Fibroblast of lung (primary cell): ENCODE measurements at regions not wholly inside any gene's neighbourhood (a gene's known extent, or its start where the extent isn't known, plus 50 kb on each side); places are given as distances from the start of the nearest gene placed in this dataset.

ENCODE experiments used
- DNase-seq, 2 donors: peaks; one replicate each; pipeline versions ENCODE4 v3.0.0 to v3.0.0-alpha.2; 2010; ENCODE audit warnings: low read depth in 2 of 2
- H2AFZ ChIP-seq: 2 replicates; pipeline ENCODE4 v1.5.1; 2012; ENCODE audit warnings: low read length, control low read depth, inconsistent platforms
- H3K27ac ChIP-seq: 2 replicates; pipeline ENCODE4 v1.5.1; 2011; ENCODE audit warnings: low read length, control low read depth; ENCODE audit not compliant: insufficient read depth
- H3K27me3 ChIP-seq: 2 replicates; pipeline ENCODE4 v1.5.1; 2011; ENCODE audit warnings: mild to moderate bottlenecking, low read length; ENCODE audit not compliant: control insufficient read depth, insufficient read depth
- H3K36me3 ChIP-seq: 2 replicates; pipeline ENCODE4 v1.5.1; 2011; ENCODE audit warnings: low read length; ENCODE audit not compliant: control insufficient read depth, insufficient read depth
- H3K4me1 ChIP-seq: 2 replicates; pipeline ENCODE4 v1.5.1; 2011; ENCODE audit warnings: low read length; ENCODE audit not compliant: control insufficient read depth, insufficient read depth; ENCODE audit errors: extremely low read depth
- H3K4me2 ChIP-seq: 2 replicates; pipeline ENCODE4 v1.5.1; 2011; ENCODE audit warnings: low read length, control low read depth; ENCODE audit not compliant: insufficient read depth; ENCODE audit errors: extremely low read depth
- H3K4me3 ChIP-seq, 4 experiments: fragments of 200-600 bp in 1 of 4; sonication (generic) in 1 of 4; replicated peaks in 1 of 4; 2 replicates each; pipeline ENCODE4 v1.5.1; 2011 to 2016; ENCODE audit warnings: low read length in 4 of 4, low read depth in 3 of 4, mild to moderate bottlenecking in 3 of 4, control low read depth in 2 of 4, inconsistent platforms in 1 of 4, mixed read lengths in 1 of 4; ENCODE audit not compliant: insufficient read depth in 1 of 4; ENCODE audit errors: control extremely low read depth in 1 of 4
- H3K79me2 ChIP-seq: 2 replicates; pipeline ENCODE4 v1.5.1; 2012; ENCODE audit warnings: mild to moderate bottlenecking, low read length, inconsistent platforms; ENCODE audit not compliant: control insufficient read depth, insufficient read depth
- H3K9ac ChIP-seq: 2 replicates; pipeline ENCODE4 v1.5.1; 2011; ENCODE audit warnings: mild to moderate bottlenecking, low read length, control low read depth; ENCODE audit not compliant: insufficient read depth
- H3K9me3 ChIP-seq: 2 replicates; pipeline ENCODE4 v1.5.1; 2012; ENCODE audit warnings: low read depth, low read length; ENCODE audit not compliant: control insufficient read depth, insufficient read depth
- H4K20me1 ChIP-seq: 2 replicates; pipeline ENCODE4 v1.5.1; 2011; ENCODE audit warnings: low read length; ENCODE audit not compliant: control insufficient read depth, insufficient read depth; ENCODE audit errors: extremely low read depth
- EZH2 ChIP-seq: IDR thresholded peaks from 2 replicates; pipeline ENCODE4 v1.5.1; 2012; ENCODE audit warnings: low read length, control low read depth, mild to moderate bottlenecking; ENCODE audit errors: missing control alignments
- TF ChIP-seq, protein P1 (sequence below), 2 donors: IDR thresholded peaks in 1 of 2; conservative IDR thresholded peaks in 1 of 2; 1 replicate in 1 of 2; 2 replicates in 1 of 2; pipeline ENCODE4 v1.5.1; 2011 to 2012; ENCODE audit warnings: low read length in 2 of 2, control low read depth in 1 of 2, inconsistent platforms in 1 of 2, low read depth in 1 of 2, mild to moderate bottlenecking in 1 of 2

DNA sequence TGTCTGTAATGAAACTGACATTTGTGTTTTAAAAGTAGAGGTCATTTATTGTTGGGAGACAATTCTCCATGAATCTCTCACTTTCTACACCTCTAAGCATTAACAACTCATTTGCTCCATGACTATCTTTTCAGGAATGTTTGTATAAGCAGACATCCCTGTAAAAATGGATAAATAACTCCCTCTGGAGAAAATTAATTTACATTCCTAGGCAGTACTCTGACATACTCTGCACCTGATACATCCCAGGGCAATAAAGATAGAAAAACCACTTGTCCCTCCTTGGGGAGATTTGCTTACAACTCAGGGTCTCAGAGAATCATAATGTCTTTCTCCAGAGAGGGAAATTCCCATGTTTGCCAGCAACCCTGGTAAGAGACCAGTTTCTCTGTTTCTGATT is 1037.7 kb upstream of the SLC39A10 start:
- DNase-seq, result no peak
- Histone ChIP-seq H3K4me1 (no peaks in the 10 kb centered on the region), H3K27me3 (no peaks in the 10 kb centered on the region), H3K36me3 (no peaks in the 10 kb centered on the region), H3K4me3 (no peak overlapping the region), H3K27ac (no peak overlapping the region), H3K9ac (no peak overlapping the region), H3K79me2 (no peaks in the 10 kb centered on the region), H4K20me1 (no peaks in the 10 kb centered on the region), H2AFZ (no peak overlapping the region), H3K4me2 (no peak overlapping the region), H3K9me3 (no peaks in the 10 kb centered on the region)
- no peak for TF ChIP-seq EZH2
- TF ChIP-seq, protein P1, sequence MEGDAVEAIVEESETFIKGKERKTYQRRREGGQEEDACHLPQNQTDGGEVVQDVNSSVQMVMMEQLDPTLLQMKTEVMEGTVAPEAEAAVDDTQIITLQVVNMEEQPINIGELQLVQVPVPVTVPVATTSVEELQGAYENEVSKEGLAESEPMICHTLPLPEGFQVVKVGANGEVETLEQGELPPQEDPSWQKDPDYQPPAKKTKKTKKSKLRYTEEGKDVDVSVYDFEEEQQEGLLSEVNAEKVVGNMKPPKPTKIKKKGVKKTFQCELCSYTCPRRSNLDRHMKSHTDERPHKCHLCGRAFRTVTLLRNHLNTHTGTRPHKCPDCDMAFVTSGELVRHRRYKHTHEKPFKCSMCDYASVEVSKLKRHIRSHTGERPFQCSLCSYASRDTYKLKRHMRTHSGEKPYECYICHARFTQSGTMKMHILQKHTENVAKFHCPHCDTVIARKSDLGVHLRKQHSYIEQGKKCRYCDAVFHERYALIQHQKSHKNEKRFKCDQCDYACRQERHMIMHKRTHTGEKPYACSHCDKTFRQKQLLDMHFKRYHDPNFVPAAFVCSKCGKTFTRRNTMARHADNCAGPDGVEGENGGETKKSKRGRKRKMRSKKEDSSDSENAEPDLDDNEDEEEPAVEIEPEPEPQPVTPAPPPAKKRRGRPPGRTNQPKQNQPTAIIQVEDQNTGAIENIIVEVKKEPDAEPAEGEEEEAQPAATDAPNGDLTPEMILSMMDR (conservative IDR thresholded peaks at IDR 0.05 in 1 of 2, IDR thresholded peaks at IDR 0.05 in 1 of 2; ENCODE audit: low read depth in 1 of 2, low read length in 2 of 2), result no peak

- Histone ChIP-seq H2AFZ (no peak overlapping the region), H3K27me3 (no peaks in the 10 kb centered on the region), H4K20me1 (no peaks in the 10 kb centered on the region), H3K79me2 (no peaks in the 10 kb centered on the region), H3K9ac (no peak overlapping the region), H3K4me3 (no peak overlapping the region), H3K4me2 (no peak overlapping the region), H3K36me3 (no peaks in the 10 kb centered on the region), H3K4me1 (no peaks in the 10 kb centered on the region), H3K9me3 (no peaks in the 10 kb centered on the region), H3K27ac (no peak overlapping the region)
- no peak for TF ChIP-seq EZH2
- TF ChIP-seq, protein P1 (conservative IDR thresholded peaks at IDR 0.05 in 1 of 2, IDR thresholded peaks at IDR 0.05 in 1 of 2; ENCODE audit: low read depth in 1 of 2, low read length in 2 of 2), result no peak
- DNase-seq, result no peak
Observed at GRCh38 chr2:194618432-194618831, 1038.6 kb upstream of the SLC39A10 start.

DNA sequence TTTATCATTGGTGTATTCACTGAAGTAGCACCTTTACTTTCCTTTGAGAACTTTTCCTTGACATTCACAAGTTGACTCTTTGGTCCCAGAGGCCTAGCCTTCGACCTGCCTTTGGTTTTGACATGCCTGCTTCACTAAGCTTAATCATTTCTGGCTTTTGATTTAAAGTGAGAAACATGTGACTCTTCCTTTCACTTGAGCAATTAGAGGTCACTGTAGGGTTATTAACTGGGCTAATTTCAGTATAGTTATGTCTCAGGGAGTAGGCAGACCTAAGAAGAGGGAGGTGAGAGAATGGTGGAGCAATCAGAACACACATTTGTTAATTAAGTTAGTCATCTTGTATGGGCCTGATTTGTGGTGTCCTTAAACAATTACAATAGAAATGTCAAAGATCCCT is 1040.7 kb upstream of the SLC39A10 start:
- Histone ChIP-seq H3K79me2 (no peaks in the 10 kb centered on the region), H3K9ac (no peak overlapping the region), H4K20me1 (no peaks in the 10 kb centered on the region), H3K9me3 (no peaks in the 10 kb centered on the region), H3K27ac (no peak overlapping the region), H2AFZ (no peak overlapping the region), H3K4me3 (no peak overlapping the region), H3K4me1 (no peaks in the 10 kb centered on the region), H3K36me3 (no peaks in the 10 kb centered on the region), H3K27me3 (no peaks in the 10 kb centered on the region), H3K4me2 (no peak overlapping the region)
- DNase-seq, result no peak
- TF ChIP-seq, protein P1 (conservative IDR thresholded peaks at IDR 0.05 in 1 of 2, IDR thresholded peaks at IDR 0.05 in 1 of 2; ENCODE audit: low read depth in 1 of 2, low read length in 2 of 2), result no peak
- TF ChIP-seq EZH2, result no peak
